ENCODE measurements at regions not wholly inside any gene's neighbourhood (a gene's known extent, or its start where the extent isn't known, plus 50 kb on each side); places are given as distances from the start of the nearest gene placed in this dataset.

- Histone ChIP-seq H3K4me1 (ENCODE audit: insufficient read depth) (no peaks in the 10 kb centered on the region), H3K36me3 (no peaks in the 10 kb centered on the region), H3K27ac (no peak overlapping the region), H3K4me3 (no peak overlapping the region), H3K9me3 (no peaks in the 10 kb centered on the region), H3K27me3 (no peaks in the 10 kb centered on the region)
- DNase-seq = no peak
- no peak for TF ChIP-seq EP300 (IDR thresholded peaks at IDR 0.05)
- TF ChIP-seq CTCF (IDR thresholded peaks at IDR 0.05) = no peak
- TF ChIP-seq POLR2A (IDR thresholded peaks at IDR 0.05) = no peak
- 80 to 87% (median 83%) methylated on average over 4 of the region's 4 CpGs for WGBS, 3 donors
- intact Hi-C loops (cut with DNase I) = no loop called here
Observed at GRCh38 chr1:103367186-103367585, 158.3 kb upstream of the RNPC3 start.

- Histone ChIP-seq H3K27me3 (no peaks in the 10 kb centered on the region), H3K9me3 (no peaks in the 10 kb centered on the region), H3K27ac (no peak overlapping the region), H3K4me3 (no peak overlapping the region), H3K4me1 (ENCODE audit: insufficient read depth) (no peaks in the 10 kb centered on the region), H3K36me3 (no peaks in the 10 kb centered on the region)
- intact Hi-C loops (cut with DNase I) = no loop called here
- TF ChIP-seq POLR2A (IDR thresholded peaks at IDR 0.05) (no peak), CTCF (IDR thresholded peaks at IDR 0.05) (no peak), EP300 (IDR thresholded peaks at IDR 0.05) (no peak)
- no peak for DNase-seq
- WGBS, 3 donors = 92 to 96% (median 94%) methylated on average over 5 of the region's 5 CpGs
Observed at GRCh38 chr1:103365860-103366569, 159.5 kb upstream of the RNPC3 start.

GRCh38 chr1:103363008-103363365 is 162.5 kb upstream of the RNPC3 start:
- H3K27ac ChIP-seq = no peak overlapping the region
- 89 to 94% (median 92%) methylated on average over 5 of the region's 5 CpGs for WGBS, 3 donors
- DNase-seq = no peak
- intact Hi-C loops (cut with DNase I) = no loop called here
- TF ChIP-seq POLR2A (IDR thresholded peaks at IDR 0.05) (no peak), CTCF (IDR thresholded peaks at IDR 0.05) (no peak), EP300 (IDR thresholded peaks at IDR 0.05) (no peak)
- no peaks in the 10 kb centered on the region for H3K9me3 ChIP-seq
- H3K4me1 ChIP-seq (ENCODE audit: insufficient read depth) = no peaks in the 10 kb centered on the region
- no peaks in the 10 kb centered on the region for H3K27me3 ChIP-seq
- no peaks in the 10 kb centered on the region for H3K36me3 ChIP-seq
- no peak overlapping the region for H3K4me3 ChIP-seq

- Histone ChIP-seq H3K9me3 (no peaks in the 10 kb centered on the region), H3K27ac (no peak overlapping the region), H3K4me3 (no peak overlapping the region), H3K27me3 (no peaks in the 10 kb centered on the region), H3K4me1 (ENCODE audit: insufficient read depth) (no peaks in the 10 kb centered on the region), H3K36me3 (no peaks in the 10 kb centered on the region)
- 81 to 88% (median 87%) methylated on average over 4 of the region's 4 CpGs for WGBS, 3 donors
- intact Hi-C loops (cut with DNase I) = no loop called here
- no peak for DNase-seq
- TF ChIP-seq CTCF (IDR thresholded peaks at IDR 0.05) (no peak), EP300 (IDR thresholded peaks at IDR 0.05) (no peak), POLR2A (IDR thresholded peaks at IDR 0.05) (no peak)
Observed at GRCh38 chr1:103362348-103363007, 163.0 kb upstream of the RNPC3 start.
